HL-60/S4 treated with retinoic acid at 250 ng/mL for 4 days and 3 days (cell line): ENCODE measurements at regions not wholly inside any gene's neighbourhood (a gene's known extent, or its start where the extent isn't known, plus 50 kb on each side); places are given as distances from the start of the nearest gene placed in this dataset.

ENCODE experiments used
- in situ Hi-C: fragments of 300-500 bp; cut with MboI; formaldehyde crosslinking; loops from 2 replicates; pipeline ENCODE4 v1.7.0; 2022; ENCODE audit warnings: low sequenced_read_pairs

DNA sequence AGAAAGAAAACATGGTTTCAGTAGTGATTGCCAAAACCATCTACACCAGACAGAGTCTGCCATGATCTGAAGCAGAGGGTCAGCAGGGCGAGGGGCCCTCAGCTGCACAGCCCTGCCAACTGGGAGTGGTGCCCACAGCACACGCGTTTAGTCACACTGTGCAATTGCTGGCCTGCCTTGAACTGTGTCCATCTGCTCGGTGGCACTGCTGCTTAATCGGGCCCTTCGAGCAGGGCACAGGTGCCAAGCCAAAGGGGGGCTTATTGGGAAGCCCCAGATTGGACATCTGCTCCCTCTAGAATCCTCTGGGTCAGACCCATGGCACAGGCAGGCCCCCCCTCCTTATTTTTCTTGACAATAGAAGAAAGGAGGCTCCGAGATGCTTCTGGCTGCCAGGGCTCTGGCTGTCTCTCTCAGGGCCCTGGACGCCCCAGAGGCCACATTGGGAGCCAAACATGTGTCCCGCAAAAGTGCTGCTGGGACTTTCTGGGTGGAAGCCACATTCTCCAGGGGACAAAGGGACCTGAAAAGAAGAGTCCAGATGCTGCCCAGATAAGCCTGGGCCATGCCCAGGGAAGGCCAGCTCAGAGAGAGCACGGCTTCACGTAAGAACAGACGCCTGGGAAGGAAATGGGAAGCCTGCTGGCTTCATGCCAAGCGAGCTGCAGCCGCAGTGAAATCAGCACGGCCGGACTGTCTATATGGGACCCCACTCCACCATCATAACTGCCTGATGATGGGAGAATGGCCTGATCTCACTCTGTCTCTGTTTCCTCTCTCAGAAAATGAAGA lies 349.2 kb downstream of the GADD45G start:
- in situ Hi-C loops: no loop called here

DNA sequence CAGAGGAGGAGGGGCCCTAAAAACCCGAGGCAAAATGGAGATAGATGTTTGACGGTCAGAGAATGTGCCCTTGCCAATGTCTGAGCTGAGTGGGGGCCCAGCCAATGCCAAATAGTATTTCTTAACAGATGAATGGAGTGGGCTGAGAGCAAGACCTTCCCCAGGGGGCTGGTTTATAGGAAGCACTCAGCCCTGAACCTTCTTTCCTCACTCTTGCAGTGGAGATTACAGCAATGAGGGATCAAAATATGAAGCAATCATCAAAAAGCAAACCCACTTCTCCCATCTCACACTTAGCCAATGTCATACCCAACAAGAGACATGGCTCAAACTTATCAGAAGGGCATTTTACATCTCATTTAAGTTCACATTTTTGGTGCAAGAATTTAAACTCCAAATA lies 350.3 kb downstream of the GADD45G start:
- in situ Hi-C loops: no loop called here

DNA sequence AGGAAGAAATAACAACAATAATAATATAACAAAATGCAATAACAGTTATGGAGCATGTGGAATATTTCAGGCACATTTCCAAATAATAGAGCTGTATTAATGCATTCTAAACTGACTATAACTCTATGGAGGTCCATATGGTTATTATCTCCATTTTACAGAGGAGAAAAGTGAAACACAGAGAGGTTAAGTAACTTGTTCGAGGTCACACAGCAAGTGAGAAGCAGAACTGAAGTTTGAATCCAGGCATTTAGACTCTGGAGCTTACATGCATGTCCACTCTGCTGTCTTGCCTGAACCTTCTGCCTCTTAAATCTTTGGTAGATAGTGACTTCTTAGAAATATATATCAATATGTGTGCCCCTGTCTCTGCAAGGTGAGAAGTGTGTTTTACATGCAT lies 350.8 kb downstream of the GADD45G start:
- in situ Hi-C loops: no loop called here

DNA sequence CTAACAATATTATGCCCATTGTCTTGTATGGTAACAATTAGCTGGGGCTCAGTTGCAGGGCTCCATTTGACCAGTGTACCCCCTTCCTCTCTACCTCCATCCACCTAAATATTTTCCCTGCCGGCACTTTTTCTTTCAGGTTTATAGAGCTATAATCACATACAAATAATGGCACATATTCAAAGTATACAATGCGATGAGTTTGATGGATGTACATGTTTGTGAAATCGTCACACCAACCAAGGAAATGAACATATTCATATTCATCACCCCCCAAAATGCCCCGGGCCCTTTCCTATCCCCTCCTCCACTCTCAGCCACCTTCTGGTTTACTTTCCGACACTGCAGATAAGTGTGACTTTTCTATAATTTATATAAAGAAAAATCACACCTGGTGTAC lies 351.5 kb downstream of the GADD45G start:
- in situ Hi-C loops: no loop called here

DNA sequence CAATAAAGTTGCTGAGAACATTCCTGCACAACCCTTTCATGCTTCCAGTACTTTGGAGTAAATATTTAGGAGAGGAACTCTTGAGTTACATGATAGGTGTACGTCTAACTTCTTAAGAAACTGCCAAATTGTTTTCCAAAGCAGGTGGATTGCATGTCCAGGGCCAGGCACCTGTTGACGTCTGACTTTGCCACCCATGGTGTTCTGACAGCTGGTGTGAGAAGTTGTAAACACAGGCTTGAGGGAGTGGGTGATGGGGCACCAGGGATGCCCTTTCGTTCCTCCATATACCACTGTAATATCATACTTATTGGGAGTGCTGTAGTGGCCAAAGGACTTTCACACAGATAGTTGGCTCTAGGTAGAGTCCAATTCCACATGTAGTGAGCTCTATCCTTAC lies 352.1 kb downstream of the GADD45G start:
- in situ Hi-C loops: no loop called here

DNA sequence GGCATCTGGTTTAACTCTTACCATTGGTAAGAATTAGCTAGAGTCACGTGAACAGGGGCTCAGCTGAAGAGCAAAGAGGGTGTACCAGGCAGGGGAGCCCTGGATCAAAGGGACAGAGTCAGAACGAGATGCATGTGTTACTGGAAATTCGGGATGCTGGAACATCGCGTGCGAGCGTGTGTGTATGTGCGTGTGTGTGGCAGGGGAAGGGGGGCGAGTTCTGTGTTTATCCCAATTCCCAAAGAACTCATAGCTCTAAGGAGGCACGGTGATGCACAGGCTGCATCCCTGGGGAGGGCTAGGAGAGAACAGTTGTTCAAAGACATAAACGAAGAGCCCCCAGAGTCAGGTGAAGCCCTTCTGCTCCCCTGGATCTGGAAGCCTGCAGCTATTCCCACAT lies 353.3 kb downstream of the GADD45G start:
- in situ Hi-C loops: no loop called here

DNA sequence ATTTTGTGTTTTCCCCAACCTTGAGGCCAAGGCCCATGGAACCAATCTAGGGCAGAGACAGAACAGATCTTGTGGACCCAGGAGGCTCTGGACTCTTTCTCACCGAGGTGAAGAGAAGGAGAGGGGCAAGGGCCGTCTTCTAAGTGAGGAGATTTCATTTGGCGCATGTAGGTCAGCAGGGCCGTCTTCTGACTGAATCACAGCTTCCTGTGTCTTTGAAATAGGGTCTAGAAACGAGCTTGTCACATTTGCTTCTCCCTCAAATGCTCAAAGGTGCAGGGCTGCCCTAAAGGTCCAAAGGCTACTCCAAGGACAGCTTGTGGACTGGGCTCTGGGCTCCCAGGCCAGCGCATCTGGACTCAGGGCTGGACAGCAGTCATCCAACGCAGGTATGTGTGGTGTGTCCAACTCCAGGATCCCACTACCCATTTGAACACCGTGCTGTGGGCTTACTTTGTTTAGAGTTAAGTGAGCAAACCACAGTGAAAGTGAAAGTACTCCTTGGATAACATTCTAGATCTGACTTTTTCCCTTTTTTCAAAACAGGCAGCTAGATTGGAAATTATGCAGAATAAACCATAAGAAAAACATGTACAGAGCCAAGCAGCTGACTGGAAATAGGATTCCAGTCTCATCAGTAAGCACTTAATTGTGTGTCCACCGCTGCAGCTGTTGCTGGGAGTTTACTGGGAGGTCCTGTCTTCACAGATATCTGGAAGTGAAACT lies 357.0 kb downstream of the GADD45G start:
- in situ Hi-C loops: no loop called here

DNA sequence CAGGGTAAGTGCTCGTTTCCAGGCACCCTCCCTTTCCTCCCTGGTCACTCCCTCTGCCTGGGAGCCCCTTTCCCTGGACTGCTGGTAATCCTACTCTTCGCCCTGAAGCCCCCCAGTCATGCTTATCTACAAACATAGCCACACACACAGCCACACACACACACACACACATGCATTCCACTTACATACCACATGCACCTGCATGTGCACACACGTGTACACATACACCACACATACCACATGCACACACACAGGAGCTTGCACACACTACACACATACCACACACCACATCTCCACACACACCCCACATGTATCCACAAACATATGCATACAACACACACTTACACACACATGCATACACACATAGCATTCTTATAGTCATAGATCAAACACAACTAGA lies 358.5 kb downstream of the GADD45G start:
- in situ Hi-C loops: no loop called here

DNA sequence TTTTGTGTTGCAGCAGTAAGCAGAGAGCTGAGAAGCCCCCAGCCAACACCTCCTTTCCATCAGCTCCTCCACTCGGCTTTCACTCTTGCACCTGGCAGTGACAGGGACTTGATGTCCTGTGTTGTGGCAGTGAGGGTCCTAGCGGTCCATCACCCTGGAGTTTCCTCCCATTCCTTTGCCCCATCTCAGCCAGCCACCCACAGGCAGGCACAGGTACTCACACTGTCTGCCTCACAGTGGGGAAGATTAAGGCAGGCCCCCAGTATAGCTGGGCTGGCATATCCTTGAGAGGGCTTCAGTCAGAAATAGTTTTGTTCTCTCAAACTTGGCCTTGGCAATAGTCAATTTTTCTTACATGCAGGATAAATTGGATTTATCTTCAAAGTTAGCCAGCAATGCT lies 362.7 kb downstream of the GADD45G start:
- in situ Hi-C loops: no loop called here

DNA sequence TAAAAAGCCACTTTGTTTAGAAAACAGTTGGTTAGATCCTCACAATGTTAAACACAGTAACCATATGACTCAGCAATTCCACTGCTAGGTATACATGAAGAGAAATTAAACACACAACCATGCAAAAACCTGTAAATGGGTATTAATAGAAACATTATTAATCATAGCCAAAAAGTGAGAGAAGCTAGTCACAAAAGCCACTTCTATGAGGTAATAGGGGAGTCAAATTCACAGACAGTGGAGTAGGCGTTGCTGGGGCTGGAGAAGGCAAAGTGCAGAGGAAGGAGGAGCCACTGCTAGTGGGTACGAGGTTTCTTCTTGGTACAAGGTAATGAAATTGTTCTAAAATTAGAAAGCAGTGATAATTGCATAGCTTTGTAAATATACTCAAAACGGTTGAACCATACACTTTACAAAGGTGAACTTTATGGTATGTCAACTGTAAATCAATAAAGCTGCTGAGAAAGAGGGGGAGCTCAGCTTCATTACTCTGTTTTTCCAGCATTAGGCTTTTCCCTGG lies 364.4 kb downstream of the GADD45G start:
- in situ Hi-C loops: no loop called here

DNA sequence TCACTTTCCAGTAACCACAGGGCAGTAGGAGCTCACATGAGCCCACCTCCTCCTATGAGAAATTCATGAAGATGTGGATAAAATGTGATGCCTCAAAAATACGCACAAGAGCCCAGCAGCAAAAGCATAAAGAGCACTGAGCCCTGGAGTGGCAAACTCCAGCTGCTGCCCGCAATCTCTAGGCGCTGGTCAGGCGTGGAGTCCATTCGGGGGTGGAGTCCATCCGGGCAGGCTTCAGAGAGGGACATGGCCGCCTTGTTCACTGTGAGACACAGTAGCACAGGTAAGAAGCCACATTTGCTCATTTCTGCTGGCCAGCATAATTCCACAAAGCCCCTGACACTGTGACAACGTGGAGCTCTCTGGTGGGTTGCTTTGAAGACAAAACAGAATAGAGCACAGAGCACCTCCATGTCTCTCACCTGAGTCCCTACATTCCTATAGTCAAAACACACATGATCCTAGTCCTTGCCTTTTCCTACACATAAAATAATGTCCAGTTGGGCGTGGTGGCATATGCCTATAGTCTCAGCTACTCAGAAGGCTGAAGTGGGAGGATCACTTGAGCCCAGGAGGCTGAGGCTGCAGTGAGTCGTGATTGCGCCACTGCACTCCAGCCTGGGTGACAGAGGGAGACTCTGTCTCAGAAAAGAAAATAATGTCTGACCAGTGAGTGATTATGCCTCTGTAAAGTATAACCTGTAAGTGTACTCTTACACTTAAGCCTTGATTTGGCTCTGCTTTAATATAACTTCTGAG lies 365.2 kb downstream of the GADD45G start:
- in situ Hi-C loops: no loop called here

DNA sequence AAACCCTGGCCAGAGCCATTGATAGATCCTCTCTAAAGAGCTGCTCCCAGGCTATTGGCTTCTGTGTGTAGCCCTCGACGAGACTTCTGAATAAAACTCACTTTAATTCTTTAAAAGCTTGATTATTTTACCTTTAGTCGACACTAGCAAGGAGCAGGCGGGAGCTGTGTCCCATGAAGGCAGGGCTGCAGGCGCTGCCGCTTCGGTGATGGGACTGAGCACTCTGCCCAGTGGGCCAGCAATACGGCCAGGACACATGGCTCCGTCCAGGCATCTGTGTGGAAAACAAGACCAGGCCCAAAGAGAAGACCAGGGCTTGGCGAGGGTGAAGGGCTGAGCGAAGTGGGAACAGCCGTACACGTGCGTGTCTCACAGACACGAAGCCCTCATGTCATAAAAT lies 365.9 kb downstream of the GADD45G start:
- in situ Hi-C loops: no loop called here

DNA sequence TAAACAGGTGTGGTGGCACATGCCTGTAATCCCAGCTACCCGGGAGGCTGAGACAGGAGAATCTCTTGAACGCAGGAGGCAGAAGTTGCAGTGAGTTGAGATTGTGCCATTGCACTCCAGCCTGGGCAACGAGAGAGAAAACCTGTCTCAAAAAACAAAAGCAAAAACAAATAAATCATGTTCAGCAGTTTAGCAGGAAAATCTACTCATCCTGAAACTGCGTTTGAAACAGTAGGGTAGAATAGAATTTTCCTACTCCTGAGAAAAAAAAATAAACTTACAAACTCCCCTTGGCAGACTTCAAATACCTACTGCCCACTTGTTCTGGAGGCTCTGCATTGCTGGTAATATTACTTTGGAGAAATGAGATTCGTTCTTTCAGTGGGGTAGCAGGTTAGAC lies 367.7 kb downstream of the GADD45G start:
- in situ Hi-C loops: no loop called here

DNA sequence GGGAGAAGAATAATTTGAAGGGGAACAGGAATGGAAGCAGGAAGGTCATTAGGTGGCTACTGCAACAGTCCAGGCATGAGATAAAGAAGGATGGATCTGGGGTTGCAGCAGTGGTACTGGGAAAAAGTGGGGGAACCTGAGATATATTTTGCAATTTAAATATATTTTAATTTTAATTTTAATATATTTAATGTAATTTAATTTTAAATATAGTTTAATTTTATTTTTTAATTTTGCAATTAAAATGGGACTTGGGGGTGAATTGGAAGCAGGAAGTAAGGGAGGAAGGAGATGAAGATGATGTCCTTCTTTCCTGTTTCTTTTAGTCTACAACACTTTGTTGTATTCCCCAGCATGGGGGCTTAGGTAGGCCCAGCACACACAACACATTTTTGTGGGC lies 369.8 kb downstream of the GADD45G start:
- in situ Hi-C loops: no loop called here

DNA sequence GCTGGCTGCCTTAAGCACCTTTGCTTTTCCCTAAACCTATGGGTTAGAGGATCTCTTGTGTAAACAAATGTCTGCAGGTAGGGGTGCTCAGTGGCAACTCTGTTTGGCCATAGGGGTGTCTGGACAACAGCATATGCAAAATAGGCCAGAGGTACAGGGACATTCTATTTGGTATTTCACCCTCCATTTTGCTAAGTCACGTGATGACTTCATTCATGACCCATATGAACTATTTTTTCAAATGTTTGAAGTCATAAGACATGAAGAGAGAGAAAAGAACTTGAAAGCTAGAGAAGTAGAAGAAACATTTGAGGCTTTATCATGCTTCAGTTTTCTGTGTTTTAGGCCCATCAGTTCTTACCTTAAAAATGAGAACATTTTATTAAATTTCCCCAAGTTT lies 370.2 kb downstream of the GADD45G start:
- in situ Hi-C loops: no loop called here

DNA sequence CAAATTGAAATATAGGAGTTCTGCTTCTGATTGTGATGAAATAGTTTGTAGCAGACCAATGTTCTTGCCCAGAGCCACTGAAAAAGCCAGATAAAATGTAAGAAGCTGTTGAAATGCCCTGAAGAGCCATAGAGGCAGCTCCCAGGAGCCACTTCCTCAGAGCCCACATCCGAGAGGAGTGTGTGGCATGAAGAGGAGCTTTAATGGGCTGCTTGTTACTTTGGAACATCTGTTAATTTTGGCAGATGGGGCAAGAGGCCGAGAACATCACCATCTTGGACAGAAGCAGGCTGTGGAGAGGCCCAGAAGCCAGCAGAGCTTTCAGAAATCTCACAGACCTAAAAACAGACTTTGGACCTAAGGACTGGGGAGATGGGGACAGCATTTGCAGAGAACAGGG lies 370.8 kb downstream of the GADD45G start:
- in situ Hi-C loops: no loop called here

DNA sequence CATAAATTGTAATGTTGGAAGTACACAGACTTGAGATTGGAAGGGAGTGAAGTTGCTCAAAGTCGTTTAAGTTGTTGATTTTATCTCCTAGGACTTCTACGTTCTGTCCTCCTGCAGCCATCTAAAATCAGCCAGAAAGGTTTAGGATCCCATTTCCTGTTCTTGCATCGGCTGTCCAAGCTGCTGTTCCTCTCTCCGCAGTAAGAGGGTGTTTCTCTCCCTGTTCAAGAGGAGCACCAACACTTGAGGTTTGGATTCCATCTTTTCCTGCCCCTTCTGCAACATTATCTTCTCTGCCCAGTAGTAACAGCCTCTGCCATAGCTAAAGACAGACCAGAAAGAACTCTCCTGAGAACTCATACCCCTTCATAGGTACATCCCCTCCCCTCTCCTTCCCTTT lies 373.4 kb downstream of the GADD45G start:
- in situ Hi-C loops: no loop called here

DNA sequence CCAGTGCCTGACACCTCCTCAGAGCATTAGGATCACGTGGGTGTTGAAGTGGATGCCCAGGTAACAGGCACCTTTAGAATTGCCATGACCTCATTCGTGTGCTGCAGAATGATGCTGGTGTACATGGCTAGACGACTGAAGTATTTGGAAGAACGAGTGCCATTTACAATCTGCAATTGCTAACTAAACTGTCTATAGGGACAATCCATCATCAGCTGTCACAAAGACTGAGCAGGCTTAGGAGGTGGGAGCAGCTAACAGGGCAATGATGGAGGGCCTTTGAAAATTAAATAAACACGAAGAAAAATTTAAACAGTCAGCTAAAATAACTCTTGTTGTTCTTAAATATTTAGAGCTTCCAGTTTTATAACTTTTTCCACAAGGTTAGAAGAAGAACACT lies 375.8 kb downstream of the GADD45G start:
- in situ Hi-C loops: no loop called here

DNA sequence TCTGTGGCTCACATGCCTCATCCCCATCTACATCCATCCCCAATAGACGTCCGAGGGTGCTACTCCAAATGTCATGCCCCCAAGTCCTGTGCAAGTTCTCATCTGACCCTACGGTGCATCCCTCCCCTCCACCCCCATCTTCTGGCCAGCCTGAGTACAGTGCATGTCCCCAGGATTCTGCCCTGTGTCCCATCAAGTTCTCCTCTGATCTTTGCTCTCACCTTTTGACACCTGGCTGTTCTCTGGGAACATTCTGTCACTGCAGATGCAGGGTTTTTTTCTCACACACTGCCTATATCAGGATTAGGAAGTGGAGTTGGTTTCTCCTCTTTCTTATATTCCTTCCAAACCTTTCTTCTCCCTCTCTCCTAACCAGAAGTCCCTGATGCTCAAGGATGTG lies 377.2 kb downstream of the GADD45G start:
- in situ Hi-C loops: no loop called here

DNA sequence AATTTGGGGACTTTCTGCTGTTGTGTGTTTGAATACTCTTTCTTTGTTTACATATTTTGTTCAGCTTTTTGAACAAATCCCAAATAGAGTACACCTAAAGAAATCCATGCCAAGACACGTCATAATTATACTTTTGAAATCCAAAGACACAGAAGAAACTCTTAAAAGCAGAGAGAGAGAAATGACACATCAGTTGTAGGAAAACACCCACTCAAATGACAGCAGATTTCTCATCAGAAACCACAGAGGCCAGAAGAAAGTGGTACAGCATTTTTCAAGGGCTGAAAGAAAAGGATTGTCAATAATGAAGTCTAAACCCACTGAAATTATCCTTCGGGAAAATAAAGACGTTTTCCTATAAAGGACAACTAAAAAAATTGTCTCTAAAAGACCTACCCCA lies 378.6 kb downstream of the GADD45G start:
- in situ Hi-C loops: no loop called here

DNA sequence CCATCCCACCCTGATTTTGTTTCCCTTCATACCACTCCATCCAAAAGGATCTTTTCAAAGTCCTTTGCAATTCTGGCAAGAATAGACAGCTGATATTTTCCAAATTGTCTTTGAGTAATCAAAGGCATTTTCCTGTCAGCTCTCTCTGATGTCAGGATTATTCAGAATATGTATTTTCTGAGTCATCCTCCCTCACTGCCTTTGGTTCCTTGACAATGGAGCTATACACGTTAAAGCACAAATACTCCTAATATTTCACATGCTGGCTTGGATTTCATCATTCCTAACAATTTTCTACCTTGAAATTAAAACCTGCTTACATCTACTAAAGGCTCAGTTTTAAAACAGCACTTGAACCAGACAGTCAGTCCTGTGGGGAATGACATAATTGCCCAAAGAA lies 379.4 kb downstream of the GADD45G start:
- in situ Hi-C loops: no loop called here

DNA sequence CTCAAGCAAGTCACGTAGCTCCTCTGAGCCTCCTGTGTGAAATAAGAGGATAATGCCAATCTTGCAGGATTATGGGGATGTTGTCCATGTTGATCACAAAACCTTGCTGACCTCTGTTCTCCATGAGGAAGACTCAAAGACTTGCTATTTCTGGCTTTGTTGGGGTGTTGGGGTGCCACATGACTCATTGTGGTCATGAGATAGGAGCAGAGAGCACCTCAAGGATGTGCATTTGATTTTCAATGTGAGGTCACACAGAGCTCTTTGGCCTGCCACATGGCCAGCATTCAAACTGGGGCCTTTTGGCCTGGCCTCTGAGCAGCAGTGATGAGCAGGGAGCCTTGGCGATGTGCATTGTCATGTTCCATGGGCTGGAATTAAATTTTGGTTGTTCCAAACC lies 380.3 kb downstream of the GADD45G start:
- in situ Hi-C loops: no loop called here
